GM18526 (cell line): ENCODE measurements at regions not wholly inside any gene's neighbourhood (a gene's known extent, or its start where the extent isn't known, plus 50 kb on each side); places are given as distances from the start of the nearest gene placed in this dataset.

Source experiments
- POLR2A ChIP-seq: IDR thresholded peaks from 3 replicates; pipeline ENCODE4 v1.6.1; 2011; ENCODE audit not compliant: insufficient read length; ENCODE audit errors: extremely low read depth

DNA sequence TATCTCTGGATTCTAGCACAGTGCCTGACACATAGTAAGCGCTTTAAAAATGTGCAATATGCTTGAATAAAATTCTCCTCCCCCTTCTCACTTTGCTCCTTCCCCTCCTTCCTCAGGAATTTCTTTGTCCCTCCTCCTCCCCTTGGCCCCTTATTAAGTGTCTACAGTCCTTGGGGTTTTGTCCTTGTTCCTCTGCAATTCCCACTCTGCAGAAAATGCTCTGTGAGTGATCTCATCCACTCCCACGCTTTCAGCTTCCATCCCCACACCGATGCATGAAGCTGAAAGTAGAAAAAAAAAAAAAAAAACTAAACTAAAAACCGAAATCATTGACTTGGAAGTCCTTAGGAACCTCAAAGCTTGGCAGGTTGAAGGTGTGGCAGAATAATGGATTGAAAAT, 273.6 kb downstream of the RRAGC start:
- no peak for TF ChIP-seq POLR2A

DNA sequence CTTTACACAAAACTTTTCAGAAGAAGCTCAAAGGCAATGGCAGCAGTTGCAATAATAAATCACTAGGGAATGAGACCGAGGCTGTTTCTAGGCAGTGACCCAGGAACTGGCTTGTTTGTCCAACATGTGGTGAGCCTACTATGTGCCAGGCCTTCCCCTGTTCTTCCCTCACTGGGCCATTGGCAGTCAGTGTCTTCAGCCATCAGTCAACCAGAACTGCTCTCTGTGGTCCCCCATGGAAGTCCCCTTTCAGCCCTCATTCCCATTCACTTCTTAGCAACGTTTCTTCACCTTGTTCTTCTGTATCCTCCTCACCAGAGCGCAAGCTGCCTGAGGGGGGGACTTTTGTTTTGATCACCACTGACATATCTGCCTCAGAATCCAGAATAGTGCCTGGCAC, 274.1 kb downstream of the RRAGC start:
- TF ChIP-seq POLR2A, result no peak

DNA sequence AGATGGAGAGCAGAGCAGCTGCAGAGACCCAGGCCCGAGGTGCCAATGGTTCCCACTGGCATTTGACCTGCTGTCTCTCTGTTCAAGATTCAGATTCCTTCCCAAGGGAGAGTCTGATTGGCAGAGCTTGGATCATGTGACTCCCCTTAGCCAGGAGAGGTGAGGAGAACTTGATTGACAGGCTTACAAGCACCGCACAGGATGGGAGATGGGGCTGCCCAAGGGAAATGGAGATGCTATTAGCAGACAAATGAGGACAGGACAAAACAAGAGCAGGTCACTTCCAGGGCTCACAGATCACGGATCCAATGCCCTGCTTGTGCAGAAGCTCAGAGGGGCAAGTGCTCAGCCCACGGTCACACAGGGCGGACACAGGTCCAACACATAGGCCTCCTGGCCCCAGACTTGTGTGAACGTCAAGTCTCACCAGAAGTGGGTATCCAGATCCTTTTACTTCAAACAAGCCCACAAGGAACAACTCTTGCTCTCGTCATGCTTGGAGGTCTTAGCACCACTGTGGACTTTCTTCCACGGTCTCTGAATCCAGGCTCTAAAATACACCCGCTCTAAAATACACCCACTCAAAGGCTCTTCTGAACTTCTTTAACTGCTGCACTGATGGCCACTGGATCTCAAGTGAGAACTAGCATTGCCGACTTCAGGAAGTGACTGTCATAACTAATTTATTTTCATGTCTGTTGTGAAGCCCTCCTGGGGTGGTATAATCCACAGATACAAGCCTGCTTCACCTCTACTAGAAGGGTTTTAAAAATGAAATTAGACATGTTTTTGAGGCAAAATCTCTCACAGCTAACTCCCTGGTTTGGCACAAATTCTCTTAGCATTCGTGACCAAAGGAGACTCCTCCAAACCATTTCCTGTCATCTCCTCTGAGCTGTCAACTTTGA, 274.9 kb downstream of the RRAGC start:
- no peak for TF ChIP-seq POLR2A

DNA sequence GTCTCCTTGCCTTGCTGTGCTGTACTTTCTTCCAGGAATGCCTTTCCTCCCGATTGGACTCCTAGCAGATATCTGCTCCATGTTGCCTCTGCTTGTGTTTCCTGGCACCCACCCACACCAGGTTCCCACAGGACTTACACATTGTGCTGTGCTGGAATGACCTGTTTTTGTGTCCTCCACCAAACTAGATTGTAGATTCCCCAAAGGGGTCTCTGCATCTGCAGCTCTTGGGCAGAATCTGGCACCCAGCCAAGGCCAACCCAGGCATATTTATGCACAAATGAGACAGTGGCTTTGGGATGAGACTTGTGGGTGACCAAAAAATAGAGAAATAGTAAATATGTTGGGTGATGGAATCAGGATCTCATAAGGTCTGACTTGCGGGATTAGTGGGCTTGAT, 278.2 kb downstream of the RRAGC start:
- no peak for TF ChIP-seq POLR2A

DNA sequence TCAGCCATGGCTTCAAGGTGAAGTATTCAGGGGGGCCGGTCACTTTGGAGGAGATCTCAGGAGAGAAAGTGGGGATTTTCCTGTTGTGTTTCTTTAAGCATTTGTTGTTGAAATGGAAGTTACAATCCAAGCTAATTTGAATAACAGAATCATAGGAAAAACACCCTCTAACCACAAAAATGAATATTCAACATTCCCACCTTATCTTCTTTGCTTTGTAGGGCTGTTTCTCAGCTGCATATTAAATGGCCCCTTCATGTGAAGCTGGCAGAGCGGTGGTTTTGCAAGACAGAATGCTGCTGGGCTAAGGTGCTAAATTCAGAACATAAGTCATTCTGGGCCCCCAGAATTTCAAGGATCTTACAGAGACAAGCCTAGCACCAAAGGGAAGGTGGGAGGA, 279.0 kb downstream of the RRAGC start:
- no peak for TF ChIP-seq POLR2A

DNA sequence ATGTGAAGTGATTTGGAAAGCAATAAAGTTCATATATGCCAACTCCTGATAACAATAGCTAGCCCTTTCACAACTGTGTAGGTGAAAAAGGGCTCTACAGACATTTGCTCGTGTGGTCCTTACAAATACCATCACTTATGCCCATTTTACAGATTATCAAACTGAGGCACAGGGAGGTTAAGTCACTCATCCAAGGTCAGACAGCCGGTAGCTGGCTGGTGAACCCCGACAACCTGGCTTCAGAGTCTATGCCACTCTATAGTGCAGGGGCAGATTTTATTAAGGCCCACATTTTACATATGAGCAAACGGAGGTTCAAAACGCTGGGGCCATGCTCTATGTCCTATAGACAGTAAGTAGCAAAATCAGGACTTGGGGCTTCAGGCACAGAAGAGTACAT, 280.5 kb downstream of the RRAGC start:
- TF ChIP-seq POLR2A, result no peak

DNA sequence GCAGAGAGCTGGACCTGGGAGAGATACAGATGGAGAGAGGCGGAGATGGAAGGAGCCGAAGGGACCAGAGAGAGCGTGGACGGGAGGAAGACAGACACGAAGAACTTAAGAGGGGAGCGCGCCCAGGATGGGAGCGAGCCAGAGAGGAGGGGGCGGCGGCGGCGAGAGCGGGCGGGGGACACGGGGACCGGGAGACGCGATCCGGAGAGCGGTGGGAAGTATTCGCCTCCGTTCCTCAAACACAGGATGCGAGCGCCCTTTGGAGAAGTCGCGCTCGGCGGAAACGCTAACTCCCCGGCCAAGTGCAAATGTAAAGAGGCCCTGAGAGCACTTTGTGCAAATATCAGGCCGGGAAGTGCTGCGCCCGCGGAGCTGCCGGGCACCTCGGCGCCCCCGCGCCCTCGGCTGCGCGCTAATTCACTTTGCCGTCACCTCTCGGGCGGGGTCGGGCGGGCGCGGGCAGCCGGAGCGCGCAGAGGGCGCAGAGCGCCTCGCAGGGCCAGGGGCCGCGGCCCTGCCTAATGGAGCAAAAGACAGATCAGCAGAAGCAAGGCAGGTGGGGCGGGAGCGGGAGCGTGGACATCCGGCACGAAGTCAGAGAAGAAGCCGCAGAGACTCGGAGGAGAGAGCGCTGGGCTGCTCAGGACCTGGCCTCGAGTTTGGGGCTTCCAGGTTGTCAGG, 281.2 kb downstream of the RRAGC start:
- TF ChIP-seq POLR2A, result no peak

DNA sequence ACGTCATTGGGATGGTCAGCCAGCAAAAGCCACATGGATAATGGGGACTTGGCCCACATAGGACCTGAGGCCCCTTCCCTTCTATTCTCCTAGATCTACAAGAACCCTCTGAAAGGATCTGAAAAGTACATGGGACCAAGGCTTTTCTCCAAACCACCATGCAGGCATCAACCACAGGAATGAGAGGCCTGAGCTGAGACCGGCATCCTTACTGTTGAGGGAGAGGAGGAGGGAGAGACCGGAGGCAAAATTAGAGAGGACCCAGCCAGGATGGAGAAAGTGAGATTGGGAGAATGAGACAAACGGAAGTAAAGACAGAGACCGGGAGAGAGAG, 281.7 kb downstream of the RRAGC start:
- no peak for TF ChIP-seq POLR2A

DNA sequence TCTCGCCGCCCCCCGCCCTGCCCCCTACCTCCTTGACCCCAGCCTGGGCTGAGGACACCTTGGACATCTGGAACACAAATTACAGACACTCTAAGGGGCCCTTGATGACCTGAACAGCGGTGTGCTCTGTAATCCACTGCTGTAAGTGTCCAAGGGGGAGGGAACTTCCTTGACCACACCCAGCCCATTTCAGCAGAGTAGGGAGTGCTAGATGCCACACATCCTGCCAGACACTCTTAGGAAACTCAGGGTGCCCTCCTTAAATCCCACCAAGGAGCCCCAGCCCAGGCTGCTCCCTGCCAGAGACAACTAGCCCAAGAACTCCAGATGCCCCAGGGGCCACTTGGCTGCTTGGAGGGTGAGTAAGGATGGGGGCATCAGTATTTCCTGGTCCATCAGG, 282.2 kb downstream of the RRAGC start:
- TF ChIP-seq POLR2A, result no peak

DNA sequence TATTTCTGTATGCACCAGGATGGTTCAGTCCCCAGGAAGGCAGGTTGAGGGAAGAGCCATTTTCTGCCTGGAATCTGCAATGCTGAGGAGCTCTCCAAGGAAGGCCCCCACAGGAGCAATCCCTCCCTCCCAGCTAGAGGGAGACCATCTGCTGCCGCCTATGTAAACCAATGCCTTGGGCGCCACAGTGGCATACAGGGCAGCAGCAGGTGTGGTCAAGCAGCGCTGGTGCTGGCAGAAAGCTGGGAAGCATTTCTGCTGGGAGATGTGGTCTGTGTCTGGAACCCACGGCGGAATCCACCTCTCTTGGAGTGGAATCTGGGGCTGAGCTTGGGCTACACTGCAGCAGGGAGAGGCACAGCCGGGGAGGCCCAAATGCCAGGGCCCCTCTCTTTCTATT, 283.3 kb downstream of the RRAGC start:
- TF ChIP-seq POLR2A, result no peak

DNA sequence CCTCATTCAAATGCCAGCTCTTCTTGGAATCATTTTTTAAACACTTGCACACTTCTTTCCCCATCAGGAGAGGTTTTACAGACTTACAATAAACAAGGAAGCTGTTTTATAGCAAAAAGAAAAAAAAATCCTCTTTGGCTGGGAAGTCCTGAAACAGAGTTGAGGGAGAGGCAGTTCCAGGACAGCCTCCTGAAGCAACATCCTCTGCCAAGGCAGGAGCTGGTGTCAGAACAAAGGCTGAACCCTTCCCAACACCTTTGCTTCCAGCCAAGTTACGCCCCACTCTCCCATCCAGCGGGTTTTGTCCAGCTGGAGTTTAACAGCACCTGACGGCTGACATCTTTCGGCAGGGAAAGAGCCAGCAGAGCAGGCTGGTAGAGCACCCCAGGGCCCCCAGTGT, 287.8 kb downstream of the RRAGC start:
- no peak for TF ChIP-seq POLR2A

DNA sequence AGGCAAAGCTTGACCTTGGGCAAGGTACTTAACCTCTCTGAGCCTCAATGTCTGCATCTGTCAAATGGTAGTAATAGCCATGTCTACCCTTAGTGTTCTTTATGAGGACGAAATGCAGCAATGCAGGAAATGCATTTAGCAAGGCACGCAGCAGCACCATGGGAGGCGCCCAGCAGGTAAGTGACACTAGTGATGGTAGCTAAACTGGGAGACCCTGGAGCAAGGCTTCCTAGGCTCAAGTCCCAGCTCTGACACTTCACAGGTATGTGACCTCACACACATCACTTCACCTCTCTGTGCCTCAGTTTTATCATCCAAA, 289.0 kb downstream of the RRAGC start:
- no peak for TF ChIP-seq POLR2A

DNA sequence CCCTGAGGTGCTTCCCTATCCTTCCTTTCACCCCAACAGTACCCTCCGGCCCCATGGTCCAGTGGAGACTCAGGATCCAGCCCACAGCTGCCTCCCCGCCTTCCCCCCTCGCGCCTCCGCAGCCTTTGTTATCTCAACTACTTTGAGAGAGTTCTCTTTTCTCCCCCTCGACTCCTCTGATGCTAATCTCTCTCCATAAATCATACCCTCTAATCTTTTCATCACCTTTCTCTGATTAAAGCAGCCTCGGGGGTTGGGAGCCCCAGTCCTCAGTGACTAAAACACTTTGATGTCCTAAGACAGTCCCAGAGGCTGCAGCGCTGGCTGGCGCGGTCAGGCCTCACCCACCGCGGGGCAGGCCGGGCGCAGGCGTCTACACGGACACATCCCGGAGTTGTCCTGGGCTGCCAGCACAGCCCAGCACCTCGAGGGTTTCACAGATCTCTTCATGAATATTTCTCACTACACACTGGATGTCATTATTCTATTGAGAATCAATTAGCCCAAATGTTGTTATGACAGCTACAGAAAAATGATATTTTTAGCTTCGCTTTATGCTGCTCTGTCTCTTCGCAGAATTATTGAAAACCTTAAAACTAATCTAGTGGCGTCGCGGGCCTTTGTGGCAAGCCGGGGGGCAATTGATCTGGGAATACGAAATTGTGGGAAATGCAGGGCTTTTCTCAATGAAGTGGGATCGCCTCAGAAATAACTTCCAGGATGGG, 289.5 kb downstream of the RRAGC start:
- no peak for TF ChIP-seq POLR2A

DNA sequence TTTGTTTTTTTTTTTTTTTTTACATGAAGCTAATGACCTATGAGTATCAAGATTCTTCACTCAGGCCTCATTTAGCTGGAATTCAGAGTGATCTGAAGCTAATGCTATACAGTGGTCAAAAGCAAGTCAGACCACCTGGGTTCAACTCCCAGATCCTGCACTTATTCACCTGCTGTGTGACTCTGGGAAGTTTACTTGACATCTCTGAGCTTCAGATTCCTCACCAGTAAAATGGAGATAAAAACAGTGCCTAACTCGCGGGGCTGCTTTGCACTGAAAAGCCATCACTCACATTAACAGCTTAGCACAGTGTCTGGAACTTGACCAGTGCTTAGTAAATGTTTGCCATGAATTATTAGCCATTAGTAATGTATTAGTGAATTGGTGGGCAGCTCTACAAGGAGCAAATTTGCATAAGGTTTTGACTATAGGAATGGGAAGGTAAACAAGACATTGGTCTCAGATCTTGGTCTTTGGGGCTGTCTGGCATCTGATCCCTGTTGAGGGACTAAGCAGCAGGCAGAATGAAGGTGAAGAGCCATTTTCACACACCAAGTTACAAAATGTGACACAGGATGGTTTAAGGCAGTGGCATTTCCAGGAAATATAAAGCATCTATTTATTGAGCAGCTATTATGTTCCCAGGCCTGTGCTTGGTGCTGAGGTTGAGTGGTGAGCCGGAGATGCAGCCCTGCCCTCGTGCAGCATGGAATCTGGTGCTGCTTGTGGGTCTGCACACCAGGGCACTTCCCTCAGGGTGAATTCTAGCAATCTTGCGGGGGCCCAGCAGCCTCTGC, 291.3 kb downstream of the RRAGC start:
- no peak for TF ChIP-seq POLR2A

DNA sequence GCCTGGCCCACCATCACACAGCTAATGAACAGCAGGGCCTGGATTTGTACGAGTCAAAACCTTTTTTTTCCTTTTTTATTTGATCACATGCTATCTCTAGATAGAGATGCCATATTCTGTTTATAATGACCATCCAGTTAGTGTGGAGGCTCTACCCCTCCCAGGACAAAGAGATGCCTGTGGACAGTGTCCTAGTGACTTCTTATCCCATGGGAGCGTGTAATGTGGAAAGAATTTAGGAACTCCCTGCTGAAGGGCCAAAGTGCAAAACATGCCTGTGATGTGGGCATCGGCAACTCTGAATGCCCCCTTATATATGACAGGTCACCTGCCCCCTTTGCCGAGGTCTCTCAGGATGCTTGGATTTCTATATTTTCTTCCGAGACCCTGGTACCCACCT, 292.2 kb downstream of the RRAGC start:
- TF ChIP-seq POLR2A, result no peak

DNA sequence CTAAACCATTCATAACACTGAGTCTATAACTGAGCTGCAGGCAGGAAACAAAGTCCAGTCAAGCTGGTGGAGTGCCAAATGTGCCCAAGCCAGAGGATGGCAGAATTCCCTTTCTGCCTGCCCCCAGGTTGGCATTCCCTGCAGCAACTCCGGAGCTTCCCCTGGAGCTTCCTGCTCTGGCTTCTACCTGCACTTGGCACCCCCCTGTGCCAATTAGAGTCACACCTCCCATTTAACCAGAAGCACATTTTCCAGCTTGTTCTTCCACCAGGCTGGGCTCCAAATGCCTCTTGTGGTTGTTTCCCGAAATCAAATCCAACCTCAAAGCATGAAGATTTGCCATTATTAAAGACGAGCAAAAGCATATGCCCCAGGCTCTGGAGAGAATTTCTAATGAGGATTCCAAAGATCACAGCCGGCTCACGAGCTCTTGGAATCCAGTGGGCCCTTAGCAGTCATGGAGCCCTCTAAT, 294.5 kb downstream of the RRAGC start:
- TF ChIP-seq POLR2A, result no peak
